ENCODE measurements at regions not wholly inside any gene's neighbourhood (a gene's known extent, or its start where the extent isn't known, plus 50 kb on each side); places are given as distances from the start of the nearest gene placed in this dataset.

- TF ChIP-seq CTCF (IDR thresholded peaks at IDR 0.05; ENCODE audit: insufficient read depth, low read length, poor library complexity, severe bottlenecking) (no peak), EZH2phosphoT487 (conservative IDR thresholded peaks at IDR 0.05; ENCODE audit: low read length) (no peak)
Observed at GRCh38 chr3:159619341-159619885, 369.2 kb upstream of the IL12A start.

Measured in SU-DHL-6 (cell line).